Ovary (tissue), 7 donors: ENCODE measurements at regions not wholly inside any gene's neighbourhood (a gene's known extent, or its start where the extent isn't known, plus 50 kb on each side); places are given as distances from the start of the nearest gene placed in this dataset.
"Not testable (repeated sequence)": the region's sequence is repeated elsewhere in the genome, so short reads cannot be mapped to it uniquely, and the experiment has no call there.

Source experiments
- DNase-seq, 5 donors: peaks; one replicate each; pipeline ENCODE4 v3.0.0-alpha.2; 2019 to 2020
- H3K27ac ChIP-seq, 2 donors: fragments of 200-600 bp; one replicate each; pipeline versions ENCODE4 v1.5.1 to v1.8.0; 2019 to 2022
- H3K27me3 ChIP-seq: fragments of 200-600 bp; one replicate; pipeline ENCODE4 v1.8.0; 2022
- H3K36me3 ChIP-seq: fragments of 200-600 bp; sonication (generic); one replicate; pipeline ENCODE4 v1.5.1; 2019
- H3K4me1 ChIP-seq: one replicate; pipeline ENCODE4 v1.8.1; 2013; ENCODE audit warnings: mild to moderate bottlenecking, moderate library complexity; ENCODE audit not compliant: insufficient read depth
- H3K4me3 ChIP-seq: fragments of 200-600 bp; sonication (generic); one replicate; pipeline ENCODE4 v1.5.1; 2017
- H3K9me3 ChIP-seq, 2 donors: fragments of 200-600 bp in 1 of 2; sonication (generic) in 1 of 2; one replicate each; pipeline versions ENCODE4 v1.5.1 to v1.8.1; 2013 to 2019; ENCODE audit warnings: mild to moderate bottlenecking in 1 of 2, moderate library complexity in 1 of 2
- EP300 ChIP-seq: sonication (generic); formaldehyde crosslinking; IDR thresholded peaks from one replicate; pipeline ENCODE4 v1.6.1; 2017; ENCODE audit warnings: antibody characterized with exemption
- POLR2A ChIP-seq: fragments of 450-650 bp; IDR thresholded peaks from one replicate; pipeline ENCODE4 v1.6.1; 2017; ENCODE audit warnings: antibody characterized with exemption, mild to moderate bottlenecking, moderate library complexity
- WGBS, 3 donors: extraction: QIAGEN DNeasy Blood & Tissue Kit in 1 of 3; methylation state at CpG; one replicate each; pipeline versions ENCODE4 v1.1.5 to v1.1.7; 2013 to 2017; 5-methylcytosine and 5-hydroxymethylcytosine counted together
- intact Hi-C, 4 donors: fragments of 100-400 bp; cut with DNase I; formaldehyde crosslinking; loops; one replicate each; pipeline versions ENCODE4 v1.11.0 to v1.15.1; 2022 to 2023
- TF ChIP-seq, protein P1 (sequence below), 3 donors: fragments of 450-650 bp in 2 of 3; fragments of 200-600 bp in 1 of 3; IDR thresholded peaks; one replicate each; pipeline versions ENCODE4 v1.5.1 to v1.8.0; 2016 to 2022; ENCODE audit warnings: antibody characterized with exemption in 3 of 3, mild to moderate bottlenecking in 1 of 3
- donor health status: DM: no; HTN: no; CAD: no; lungs with moderate emphysema.
- donor health status: DM: no; HTN: no; CAD: no.
- donor health status: Bipolar disorder and iron deficiency.
- donor health status: DM: no; HTN: no; CAD: no.
- donor health status: DM: yes; HTN: yes; CAD: no.

DNA sequence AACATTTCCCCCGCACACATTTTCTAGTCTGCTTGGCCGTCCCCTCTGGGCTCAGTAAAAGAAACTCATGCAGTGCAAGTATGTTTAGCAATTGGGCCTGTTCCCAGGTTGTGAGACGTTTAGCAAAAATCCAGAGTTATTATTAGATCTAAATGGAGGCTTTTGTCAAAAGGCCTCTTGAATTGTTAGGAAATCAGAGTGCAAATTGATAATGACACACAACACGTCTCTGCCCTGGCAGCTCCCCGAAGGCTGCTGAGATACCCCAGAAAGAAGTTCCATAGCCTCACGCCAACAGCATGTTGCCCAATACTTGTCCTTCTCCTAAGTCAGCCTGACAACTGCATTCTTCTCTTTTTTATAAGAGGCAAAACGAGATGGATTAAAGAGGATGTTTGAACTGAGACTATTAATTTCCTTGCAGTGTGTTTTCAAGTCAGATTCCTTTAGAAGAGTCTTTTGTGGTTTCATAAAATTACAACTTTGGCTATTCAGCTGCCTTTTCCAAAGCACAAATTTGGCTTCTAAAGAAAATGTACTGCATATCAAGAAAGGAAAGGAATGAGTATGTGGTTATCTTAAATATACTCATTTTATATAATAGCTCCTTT lies 202.2 kb downstream of the TRIB2 start:
- 8 to 11% (median 11%) methylated on average over 7 of the region's 7 CpGs for WGBS, 3 donors
- Histone ChIP-seq H3K27me3 (no peaks in the 10 kb centered on the region), H3K4me1 (peaks cover 2% of the 10 kb centered on the region), H3K36me3 (no peaks in the 10 kb centered on the region), H3K27ac (peak overlapping the region in 1 of 2 donors; percentile 13), H3K4me3 (no peak overlapping the region), H3K9me3 (no peaks in the 10 kb centered on the region)
- peak; percentile 40 to 83 (median 69) for DNase-seq
- intact Hi-C loops = no loop called here
- TF ChIP-seq, protein P1, sequence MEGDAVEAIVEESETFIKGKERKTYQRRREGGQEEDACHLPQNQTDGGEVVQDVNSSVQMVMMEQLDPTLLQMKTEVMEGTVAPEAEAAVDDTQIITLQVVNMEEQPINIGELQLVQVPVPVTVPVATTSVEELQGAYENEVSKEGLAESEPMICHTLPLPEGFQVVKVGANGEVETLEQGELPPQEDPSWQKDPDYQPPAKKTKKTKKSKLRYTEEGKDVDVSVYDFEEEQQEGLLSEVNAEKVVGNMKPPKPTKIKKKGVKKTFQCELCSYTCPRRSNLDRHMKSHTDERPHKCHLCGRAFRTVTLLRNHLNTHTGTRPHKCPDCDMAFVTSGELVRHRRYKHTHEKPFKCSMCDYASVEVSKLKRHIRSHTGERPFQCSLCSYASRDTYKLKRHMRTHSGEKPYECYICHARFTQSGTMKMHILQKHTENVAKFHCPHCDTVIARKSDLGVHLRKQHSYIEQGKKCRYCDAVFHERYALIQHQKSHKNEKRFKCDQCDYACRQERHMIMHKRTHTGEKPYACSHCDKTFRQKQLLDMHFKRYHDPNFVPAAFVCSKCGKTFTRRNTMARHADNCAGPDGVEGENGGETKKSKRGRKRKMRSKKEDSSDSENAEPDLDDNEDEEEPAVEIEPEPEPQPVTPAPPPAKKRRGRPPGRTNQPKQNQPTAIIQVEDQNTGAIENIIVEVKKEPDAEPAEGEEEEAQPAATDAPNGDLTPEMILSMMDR (IDR thresholded peaks at IDR 0.05) = no peak
- TF ChIP-seq EP300 (no peak), POLR2A (no peak)

DNA sequence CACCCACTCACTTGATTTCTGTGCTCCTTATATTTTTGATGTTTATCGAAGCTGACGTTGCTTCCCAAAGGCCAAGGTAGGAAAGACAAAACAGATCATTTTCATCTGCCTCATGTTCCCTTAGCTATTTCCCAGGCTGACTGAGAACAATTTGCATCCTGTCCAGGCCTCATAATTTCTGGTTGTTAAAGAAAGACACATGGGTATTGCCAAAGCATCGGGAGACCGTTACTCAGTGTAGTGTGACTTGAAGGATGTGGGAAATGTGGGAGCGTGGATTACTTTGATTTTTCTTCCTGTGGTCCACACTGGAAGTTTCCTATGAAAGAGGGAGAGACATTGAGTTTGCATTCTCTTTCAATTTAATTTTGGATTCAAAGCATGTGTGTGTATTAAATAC lies 204.6 kb downstream of the TRIB2 start:
- intact Hi-C loops = loop anchor here in 1 of 4 donors (10.0 kb wide), 1 partner anchor 197 kb away; no protein-coding TSS in a partner anchor

DNA sequence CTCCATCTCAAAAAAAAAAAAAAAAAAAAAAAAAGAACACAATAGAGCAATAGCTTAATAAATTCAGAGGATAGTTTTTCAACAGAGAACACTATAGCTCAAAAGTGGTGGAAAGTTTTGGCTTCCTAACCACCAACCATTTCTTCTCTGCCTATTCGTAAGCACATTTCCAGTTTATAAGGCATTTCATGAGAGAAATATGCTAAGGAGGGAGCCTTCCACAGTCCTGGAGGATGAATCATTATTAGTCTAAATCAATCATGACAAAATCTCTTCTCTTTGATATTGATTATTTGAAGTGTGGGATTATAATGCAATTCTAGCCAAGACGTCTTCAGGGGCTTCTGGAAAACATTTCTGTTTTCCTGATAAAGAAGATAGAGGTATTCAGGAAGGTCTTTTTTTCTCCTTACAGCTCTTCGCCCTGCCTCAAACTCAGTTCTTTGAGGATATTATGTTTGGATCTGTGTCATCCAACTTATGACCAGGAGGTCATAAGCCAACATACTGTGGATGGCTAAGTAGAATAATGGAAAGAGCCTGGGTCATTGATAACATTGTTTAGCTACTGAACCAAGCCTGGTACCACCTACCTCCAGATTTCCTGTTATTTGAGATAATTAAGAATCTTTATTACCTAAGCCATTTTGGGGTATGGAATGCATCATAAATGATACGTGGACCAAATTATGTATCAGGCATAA lies 207.3 kb downstream of the TRIB2 start:
- Histone ChIP-seq H3K4me3 (no peak overlapping the region), H3K27me3 (no peaks in the 10 kb centered on the region), H3K36me3 (no peaks in the 10 kb centered on the region), H3K9me3 (no peaks in the 10 kb centered on the region), H3K4me1 (peaks cover 2% of the 10 kb centered on the region), H3K27ac (no peak overlapping the region)
- no peak for DNase-seq
- TF ChIP-seq, protein P1 (IDR thresholded peaks at IDR 0.05) = no peak
- no peak for TF ChIP-seq POLR2A
- no peak for TF ChIP-seq EP300
- intact Hi-C loops = loop anchor here in 1 of 4 donors (10.0 kb wide), 1 partner anchor 199 kb away; no protein-coding TSS in a partner anchor
- 71 to 88% (median 78%) methylated on average over 4 of the region's 4 CpGs for WGBS, 3 donors

More for the DNA sequence above, 204.6 kb downstream of the TRIB2 start:
- no peak overlapping the region for H3K27ac ChIP-seq
- WGBS, 3 donors = 69 to 74% (median 71%) methylated on average over 5 of the region's 5 CpGs
- no peak for DNase-seq
- peaks cover 2% of the 10 kb centered on the region for H3K4me1 ChIP-seq
- H3K27me3 ChIP-seq = no peaks in the 10 kb centered on the region
- TF ChIP-seq POLR2A (no peak), EP300 (no peak)
- TF ChIP-seq, protein P1 (IDR thresholded peaks at IDR 0.05) = no peak
- H3K4me3 ChIP-seq = no peak overlapping the region
- no peaks in the 10 kb centered on the region for H3K9me3 ChIP-seq
- H3K36me3 ChIP-seq = no peaks in the 10 kb centered on the region

DNA sequence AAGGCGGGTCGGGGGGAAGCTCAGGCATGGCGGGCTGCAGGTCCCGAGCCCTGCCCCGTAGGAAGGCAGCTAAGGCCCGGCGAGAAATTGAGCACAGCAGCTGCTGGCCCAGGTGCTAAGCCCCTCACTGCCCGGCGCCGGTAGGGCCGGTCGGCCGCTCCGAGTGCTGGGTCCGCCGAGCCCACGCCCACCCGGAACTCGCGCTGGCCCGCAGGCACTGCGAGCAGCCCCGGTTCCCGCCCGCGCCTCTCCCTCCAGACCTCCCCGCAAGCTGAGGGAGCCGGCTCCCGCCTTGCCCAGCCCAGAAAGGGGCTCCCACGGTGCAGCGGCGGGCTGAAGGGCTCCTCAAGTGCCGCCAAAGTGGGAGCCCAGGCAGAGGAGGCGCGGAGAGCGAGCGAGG lies 209.9 kb downstream of the TRIB2 start:
- intact Hi-C loops = loop anchor here in 1 of 4 donors (10.0 kb wide), 1 partner anchor 202 kb away; no protein-coding TSS in a partner anchor
- WGBS, 3 donors = 97 to 98% (median 97%) methylated on average over 37 of the region's 37 CpGs
- H3K27ac ChIP-seq, H3K9me3 ChIP-seq, H3K4me3 ChIP-seq, H3K4me1 ChIP-seq, H3K27me3 ChIP-seq, H3K36me3 ChIP-seq: not testable (repeated sequence)
- peak in 1 of 5 donors; percentile 12 for DNase-seq
